OCI-LY1 (cell line): ENCODE measurements at regions not wholly inside any gene's neighbourhood (a gene's known extent, or its start where the extent isn't known, plus 50 kb on each side); places are given as distances from the start of the nearest gene placed in this dataset.

Experiments used
- EZH2 ChIP-seq: fragments of 200-600 bp; sonication (generic), shearing (Covaris generic); IDR thresholded peaks from 2 replicates; pipeline ENCODE4 v1.8.0; 2017; ENCODE audit warnings: borderline replicate concordance, mixed run types, mild to moderate bottlenecking, antibody characterized with exemption, low read length, moderate library complexity, mixed read lengths
- TF ChIP-seq, protein P1 (sequence below): fragments of 200-600 bp; sonication (generic), shearing (Covaris generic); IDR thresholded peaks from 2 replicates; pipeline ENCODE4 v1.5.1; 2017; ENCODE audit warnings: mild to moderate bottlenecking, antibody characterized with exemption, low read length, moderate library complexity, mixed read lengths

DNA sequence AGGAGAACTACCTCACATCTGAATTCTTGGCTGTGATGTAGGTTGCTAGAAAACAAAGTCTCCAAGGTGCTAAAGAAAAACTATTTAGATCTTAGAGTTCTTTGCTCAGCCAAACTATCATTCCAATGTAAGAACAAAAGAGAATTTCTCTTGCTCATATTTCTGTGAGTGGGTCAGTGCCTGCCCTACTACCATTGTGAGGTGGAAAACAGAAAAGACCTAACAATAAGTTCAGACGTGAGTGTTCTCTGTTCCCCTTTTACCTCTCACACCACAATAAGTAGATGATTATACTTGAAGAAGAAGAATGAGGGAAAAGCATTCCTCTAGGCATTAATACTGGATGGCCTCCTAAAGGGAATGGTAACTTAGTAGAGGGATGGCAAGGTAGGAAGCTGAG, 187.4 kb upstream of the KITLG start:
- TF ChIP-seq, protein P1, sequence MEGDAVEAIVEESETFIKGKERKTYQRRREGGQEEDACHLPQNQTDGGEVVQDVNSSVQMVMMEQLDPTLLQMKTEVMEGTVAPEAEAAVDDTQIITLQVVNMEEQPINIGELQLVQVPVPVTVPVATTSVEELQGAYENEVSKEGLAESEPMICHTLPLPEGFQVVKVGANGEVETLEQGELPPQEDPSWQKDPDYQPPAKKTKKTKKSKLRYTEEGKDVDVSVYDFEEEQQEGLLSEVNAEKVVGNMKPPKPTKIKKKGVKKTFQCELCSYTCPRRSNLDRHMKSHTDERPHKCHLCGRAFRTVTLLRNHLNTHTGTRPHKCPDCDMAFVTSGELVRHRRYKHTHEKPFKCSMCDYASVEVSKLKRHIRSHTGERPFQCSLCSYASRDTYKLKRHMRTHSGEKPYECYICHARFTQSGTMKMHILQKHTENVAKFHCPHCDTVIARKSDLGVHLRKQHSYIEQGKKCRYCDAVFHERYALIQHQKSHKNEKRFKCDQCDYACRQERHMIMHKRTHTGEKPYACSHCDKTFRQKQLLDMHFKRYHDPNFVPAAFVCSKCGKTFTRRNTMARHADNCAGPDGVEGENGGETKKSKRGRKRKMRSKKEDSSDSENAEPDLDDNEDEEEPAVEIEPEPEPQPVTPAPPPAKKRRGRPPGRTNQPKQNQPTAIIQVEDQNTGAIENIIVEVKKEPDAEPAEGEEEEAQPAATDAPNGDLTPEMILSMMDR, result no peak
- no peak for TF ChIP-seq EZH2
